ENCODE measurements at regions not wholly inside any gene's neighbourhood (a gene's known extent, or its start where the extent isn't known, plus 50 kb on each side); places are given as distances from the start of the nearest gene placed in this dataset.

GRCh38 chr2:207458582-207458981 lies 71.2 kb upstream of the CREB1 start:
- TF ChIP-seq TCF12 (IDR thresholded peaks at IDR 0.05; ENCODE audit: low read depth): no peak
- TF ChIP-seq, protein P1, sequence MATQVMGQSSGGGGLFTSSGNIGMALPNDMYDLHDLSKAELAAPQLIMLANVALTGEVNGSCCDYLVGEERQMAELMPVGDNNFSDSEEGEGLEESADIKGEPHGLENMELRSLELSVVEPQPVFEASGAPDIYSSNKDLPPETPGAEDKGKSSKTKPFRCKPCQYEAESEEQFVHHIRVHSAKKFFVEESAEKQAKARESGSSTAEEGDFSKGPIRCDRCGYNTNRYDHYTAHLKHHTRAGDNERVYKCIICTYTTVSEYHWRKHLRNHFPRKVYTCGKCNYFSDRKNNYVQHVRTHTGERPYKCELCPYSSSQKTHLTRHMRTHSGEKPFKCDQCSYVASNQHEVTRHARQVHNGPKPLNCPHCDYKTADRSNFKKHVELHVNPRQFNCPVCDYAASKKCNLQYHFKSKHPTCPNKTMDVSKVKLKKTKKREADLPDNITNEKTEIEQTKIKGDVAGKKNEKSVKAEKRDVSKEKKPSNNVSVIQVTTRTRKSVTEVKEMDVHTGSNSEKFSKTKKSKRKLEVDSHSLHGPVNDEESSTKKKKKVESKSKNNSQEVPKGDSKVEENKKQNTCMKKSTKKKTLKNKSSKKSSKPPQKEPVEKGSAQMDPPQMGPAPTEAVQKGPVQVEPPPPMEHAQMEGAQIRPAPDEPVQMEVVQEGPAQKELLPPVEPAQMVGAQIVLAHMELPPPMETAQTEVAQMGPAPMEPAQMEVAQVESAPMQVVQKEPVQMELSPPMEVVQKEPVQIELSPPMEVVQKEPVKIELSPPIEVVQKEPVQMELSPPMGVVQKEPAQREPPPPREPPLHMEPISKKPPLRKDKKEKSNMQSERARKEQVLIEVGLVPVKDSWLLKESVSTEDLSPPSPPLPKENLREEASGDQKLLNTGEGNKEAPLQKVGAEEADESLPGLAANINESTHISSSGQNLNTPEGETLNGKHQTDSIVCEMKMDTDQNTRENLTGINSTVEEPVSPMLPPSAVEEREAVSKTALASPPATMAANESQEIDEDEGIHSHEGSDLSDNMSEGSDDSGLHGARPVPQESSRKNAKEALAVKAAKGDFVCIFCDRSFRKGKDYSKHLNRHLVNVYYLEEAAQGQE (IDR thresholded peaks at IDR 0.05; ENCODE audit: low read depth): no peak
- no peak for TF ChIP-seq CREB1 (IDR thresholded peaks at IDR 0.05; ENCODE audit: low read depth)
- TF ChIP-seq, protein P2, sequence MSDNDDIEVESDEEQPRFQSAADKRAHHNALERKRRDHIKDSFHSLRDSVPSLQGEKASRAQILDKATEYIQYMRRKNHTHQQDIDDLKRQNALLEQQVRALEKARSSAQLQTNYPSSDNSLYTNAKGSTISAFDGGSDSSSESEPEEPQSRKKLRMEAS (IDR thresholded peaks at IDR 0.05): no peak
- TF ChIP-seq EGR1 (IDR thresholded peaks at IDR 0.05): no peak
- TF ChIP-seq TEAD4 (IDR thresholded peaks at IDR 0.05): no peak
- no peak for TF ChIP-seq EP300 (IDR thresholded peaks at IDR 0.05; ENCODE audit: borderline replicate concordance)
- no peak for TF ChIP-seq USF1 (IDR thresholded peaks at IDR 0.05)
- no peak for TF ChIP-seq FOXM1 (IDR thresholded peaks at IDR 0.05; ENCODE audit: borderline replicate concordance, low read depth)
- no peak for TF ChIP-seq TAF1 (IDR thresholded peaks at IDR 0.05; ENCODE audit: low read depth)
- TF ChIP-seq CEBPB (IDR thresholded peaks at IDR 0.05): no peak
- no peak for TF ChIP-seq NFIC (IDR thresholded peaks at IDR 0.05)

DNA sequence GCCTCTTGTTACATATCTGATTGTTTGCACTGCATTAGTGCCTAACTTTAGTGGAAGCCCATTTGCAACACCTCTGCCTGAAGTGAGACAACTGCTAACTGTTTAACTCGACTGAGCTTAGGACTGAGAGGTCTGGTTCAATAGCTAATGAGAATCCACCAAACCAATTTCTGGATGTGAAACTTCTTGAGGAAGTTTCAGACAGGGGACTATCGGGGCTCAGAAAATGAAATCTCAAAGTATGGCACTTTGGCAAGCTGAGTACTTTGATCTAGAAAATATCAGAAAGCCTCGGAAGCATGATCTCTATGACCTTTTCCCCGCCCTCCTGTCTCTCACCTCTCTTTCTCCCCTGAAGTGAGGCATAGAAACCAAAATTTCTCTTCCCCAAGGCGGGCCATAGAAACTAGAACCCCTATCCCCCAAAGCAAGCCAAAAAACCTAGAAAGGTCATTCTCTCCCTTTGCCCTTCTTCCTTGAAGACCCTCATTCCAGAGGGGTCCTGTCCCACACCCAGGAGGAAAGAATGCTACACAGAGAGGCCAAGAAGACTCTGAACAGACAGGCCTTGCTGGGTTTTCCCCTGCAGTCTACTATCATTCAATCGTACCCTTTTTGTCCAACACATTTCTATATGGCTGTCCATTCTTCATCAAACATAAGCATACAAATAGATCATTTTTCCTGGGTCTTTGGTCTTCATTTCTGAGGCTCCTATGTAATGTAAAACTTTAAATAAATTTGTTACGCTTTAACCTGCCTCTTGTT lies 69.6 kb upstream of the CREB1 start:
- TF ChIP-seq CEBPB (IDR thresholded peaks at IDR 0.05) (no peak), TCF12 (IDR thresholded peaks at IDR 0.05; ENCODE audit: low read depth) (no peak)
- TF ChIP-seq, protein P1 (IDR thresholded peaks at IDR 0.05; ENCODE audit: low read depth): no peak

DNA sequence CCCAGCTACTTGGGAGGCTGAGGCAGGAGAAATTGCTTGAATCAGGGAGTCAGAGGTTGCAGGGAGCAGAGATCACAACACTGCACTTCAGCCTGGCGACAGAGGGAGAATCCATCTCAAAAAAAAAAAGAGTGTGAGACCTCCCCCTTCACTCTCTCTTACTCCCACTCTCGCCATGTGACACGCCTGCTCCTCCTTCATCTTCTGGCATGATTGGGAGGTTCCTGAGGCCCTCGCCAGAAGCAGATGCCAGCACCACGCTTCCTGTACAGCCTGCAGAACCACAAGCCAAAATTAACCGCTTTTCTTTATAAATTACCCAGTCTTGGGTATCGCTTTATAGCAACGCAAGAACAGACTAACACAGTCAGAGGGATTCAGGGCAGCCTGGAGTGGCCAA lies 66.3 kb upstream of the CREB1 start:
- no peak for TF ChIP-seq EGR1 (IDR thresholded peaks at IDR 0.05)
- TF ChIP-seq ZBTB7A (IDR thresholded peaks at IDR 0.05; ENCODE audit: low read depth): no peak
- no peak for TF ChIP-seq CREB1 (IDR thresholded peaks at IDR 0.05; ENCODE audit: low read depth)
- TF ChIP-seq FOXM1 (IDR thresholded peaks at IDR 0.05; ENCODE audit: borderline replicate concordance, low read depth): no peak
- TF ChIP-seq TCF12 (IDR thresholded peaks at IDR 0.05; ENCODE audit: low read depth): no peak
- no peak for TF ChIP-seq USF1 (IDR thresholded peaks at IDR 0.05)
- TF ChIP-seq EP300 (IDR thresholded peaks at IDR 0.05; ENCODE audit: borderline replicate concordance): no peak
- no peak for TF ChIP-seq NFIC (IDR thresholded peaks at IDR 0.05)
- TF ChIP-seq RAD21 (IDR thresholded peaks at IDR 0.05; ENCODE audit: low read depth): no peak
- TF ChIP-seq, protein P2 (IDR thresholded peaks at IDR 0.05): no peak
- TF ChIP-seq, protein P1 (IDR thresholded peaks at IDR 0.05; ENCODE audit: low read depth): no peak
- TF ChIP-seq TAF1 (IDR thresholded peaks at IDR 0.05; ENCODE audit: low read depth): no peak

- no peak for TF ChIP-seq EGR1 (IDR thresholded peaks at IDR 0.05)
- no peak for TF ChIP-seq USF1 (IDR thresholded peaks at IDR 0.05)
- TF ChIP-seq NFIC (IDR thresholded peaks at IDR 0.05): no peak
- TF ChIP-seq CREB1 (IDR thresholded peaks at IDR 0.05; ENCODE audit: low read depth): no peak
- no peak for TF ChIP-seq RAD21 (IDR thresholded peaks at IDR 0.05; ENCODE audit: low read depth)
- no peak for TF ChIP-seq TCF12 (IDR thresholded peaks at IDR 0.05; ENCODE audit: low read depth)
- TF ChIP-seq, protein P1 (IDR thresholded peaks at IDR 0.05; ENCODE audit: low read depth): no peak
- no peak for TF ChIP-seq EP300 (IDR thresholded peaks at IDR 0.05; ENCODE audit: borderline replicate concordance)
- TF ChIP-seq, protein P2 (IDR thresholded peaks at IDR 0.05): no peak
- no peak for TF ChIP-seq TEAD4 (IDR thresholded peaks at IDR 0.05)
- no peak for TF ChIP-seq CEBPB (IDR thresholded peaks at IDR 0.05)
- TF ChIP-seq ZBTB7A (IDR thresholded peaks at IDR 0.05; ENCODE audit: low read depth): no peak
- no peak for TF ChIP-seq TAF1 (IDR thresholded peaks at IDR 0.05; ENCODE audit: low read depth)
- no peak for TF ChIP-seq YY1 (IDR thresholded peaks at IDR 0.05; ENCODE audit: low read depth)
- TF ChIP-seq FOXM1 (IDR thresholded peaks at IDR 0.05; ENCODE audit: borderline replicate concordance, low read depth): no peak
Measured at GRCh38 chr2:207464007-207464406, 65.8 kb upstream of the CREB1 start.

All from Ishikawa (cell line).